Neural progenitor cell (in vitro differentiated cells): ENCODE measurements at regions not wholly inside any gene's neighbourhood (a gene's known extent, or its start where the extent isn't known, plus 50 kb on each side); places are given as distances from the start of the nearest gene placed in this dataset.

Source experiments
- DNase-seq: peaks from one replicate; pipeline ENCODE4 v3.0.0-alpha.2; 2016; ENCODE audit warnings: low spot score
- H2AFZ ChIP-seq: fragments of 200-600 bp; sonication (generic); replicated peaks from 2 replicates; pipeline ENCODE4 v1.6.1; 2016; ENCODE audit warnings: antibody characterized with exemption
- H3F3A ChIP-seq: fragments of 200-600 bp; sonication (generic); 2 replicates; pipeline ENCODE4 v1.6.1; 2016; ENCODE audit warnings: antibody characterized with exemption, low read depth
- H3K27ac ChIP-seq: fragments of 200-600 bp; sonication (generic); 2 replicates; pipeline ENCODE4 v1.5.1; 2016; ENCODE audit warnings: mild to moderate bottlenecking
- H3K27me3 ChIP-seq: fragments of 200-600 bp; sonication (generic); 2 replicates; pipeline ENCODE4 v1.6.1; 2016; ENCODE audit warnings: mild to moderate bottlenecking, moderate library complexity
- H3K36me3 ChIP-seq: fragments of 200-600 bp; sonication (generic); 2 replicates; pipeline ENCODE4 v1.5.1; 2016
- H3K4me1 ChIP-seq: fragments of 200-600 bp; sonication (generic); 2 replicates; pipeline ENCODE4 v1.6.1; 2016; ENCODE audit warnings: mixed run types
- H3K4me2 ChIP-seq: fragments of 200-600 bp; sonication (generic); 2 replicates; pipeline ENCODE4 v1.6.1; 2016
- H3K4me3 ChIP-seq: fragments of 200-600 bp; sonication (generic); 2 replicates; pipeline ENCODE4 v1.5.1; 2016
- H3K79me2 ChIP-seq: fragments of 200-600 bp; sonication (generic); 2 replicates; pipeline ENCODE4 v1.6.1; 2016; ENCODE audit warnings: low read depth
- H3K9ac ChIP-seq: fragments of 200-600 bp; sonication (generic); 2 replicates; pipeline ENCODE4 v1.6.1; 2016
- H3K9me3 ChIP-seq: fragments of 200-600 bp; sonication (generic); 2 replicates; pipeline ENCODE4 v1.5.1; 2016; ENCODE audit warnings: low read depth
- H4K20me1 ChIP-seq: fragments of 200-600 bp; sonication (generic); 2 replicates; pipeline ENCODE4 v1.6.1; 2016; ENCODE audit warnings: low read depth
- H3K27ac Mint-ChIP-seq: 3 replicates; pipeline ENCODE4 v1.8.0; 2021; ENCODE audit warnings: mixed read lengths
- H3K27me3 Mint-ChIP-seq: 2 replicates; pipeline ENCODE4 v1.8.0; 2022; ENCODE audit warnings: low read depth, mild to moderate bottlenecking, inconsistent platforms, moderate library complexity, mixed read lengths; ENCODE audit not compliant: insufficient read depth
- H3K36me3 Mint-ChIP-seq: 3 replicates; pipeline ENCODE4 v1.8.0; 2021; ENCODE audit warnings: mixed read lengths
- H3K4me1 Mint-ChIP-seq: 3 replicates; pipeline ENCODE4 v1.8.0; 2021; ENCODE audit warnings: mixed read lengths
- H3K4me3 Mint-ChIP-seq: 3 replicates; pipeline ENCODE4 v1.8.0; 2021; ENCODE audit warnings: mild to moderate bottlenecking, moderate library complexity, mixed read lengths
- H3K9me3 Mint-ChIP-seq: 3 replicates; pipeline ENCODE4 v1.8.0; 2020; ENCODE audit warnings: mixed read lengths
- CTCF ChIP-seq: fragments of 200-600 bp; sonication (generic); IDR thresholded peaks from 2 replicates; pipeline ENCODE4 v1.5.1; 2017; ENCODE audit warnings: antibody characterized with exemption, mild to moderate bottlenecking
- EZH2 ChIP-seq: fragments of 200-600 bp; sonication (generic); IDR thresholded peaks from 2 replicates; pipeline ENCODE4 v1.6.1; 2017; ENCODE audit warnings: antibody characterized with exemption, mild to moderate bottlenecking, moderate library complexity
- EZH2phosphoT487 ChIP-seq: fragments of 200-600 bp; sonication (generic); IDR thresholded peaks from 2 replicates; pipeline ENCODE4 v1.6.1; 2017; ENCODE audit warnings: antibody characterized with exemption

GRCh38 chr2:16613539-16614011 is 52.1 kb downstream of the CYRIA start:
- Histone ChIP-seq H3K9me3 (no peaks in the 10 kb centered on the region), H3F3A (no peaks in the 10 kb centered on the region), H3K27me3 (no peaks in the 10 kb centered on the region), H3K4me2 (no peak overlapping the region), H3K9ac (no peak overlapping the region), H3K36me3 (no peaks in the 10 kb centered on the region), H3K79me2 (no peaks in the 10 kb centered on the region), H3K27ac (no peak overlapping the region), H2AFZ (no peak overlapping the region), H3K4me3 (no peak overlapping the region), H3K4me1 (no peaks in the 10 kb centered on the region), H4K20me1 (no peaks in the 10 kb centered on the region)
- Mint-ChIP-seq H3K4me1 (peaks cover 17% of the 10 kb centered on the region), H3K9me3 (no peaks in the 10 kb centered on the region), H3K36me3 (peaks cover 3% of the 10 kb centered on the region), H3K4me3 (no peak overlapping the region), H3K27me3 (peaks cover 2% of the 10 kb centered on the region), H3K27ac (no peak overlapping the region)
- TF ChIP-seq CTCF (peak; percentile 64), EZH2 (no peak), EZH2phosphoT487 (no peak)
- DNase-seq, result peak; percentile 36

GRCh38 chr2:16612490-16612889 is 53.1 kb downstream of the CYRIA start:
- Histone ChIP-seq H3K9ac (no peak overlapping the region), H3K9me3 (no peaks in the 10 kb centered on the region), H3K27me3 (no peaks in the 10 kb centered on the region), H2AFZ (no peak overlapping the region), H3K36me3 (no peaks in the 10 kb centered on the region), H3K79me2 (no peaks in the 10 kb centered on the region), H3K4me3 (no peak overlapping the region), H3K4me1 (no peaks in the 10 kb centered on the region), H3F3A (no peaks in the 10 kb centered on the region), H4K20me1 (no peaks in the 10 kb centered on the region), H3K27ac (no peak overlapping the region), H3K4me2 (no peak overlapping the region)
- Mint-ChIP-seq H3K36me3 (peaks cover 3% of the 10 kb centered on the region), H3K9me3 (no peaks in the 10 kb centered on the region), H3K27me3 (peaks cover 2% of the 10 kb centered on the region), H3K4me1 (peaks cover 24% of the 10 kb centered on the region), H3K27ac (no peak overlapping the region), H3K4me3 (no peak overlapping the region)
- TF ChIP-seq EZH2 (no peak), CTCF (no peak), EZH2phosphoT487 (no peak)
- no peak for DNase-seq

GRCh38 chr2:16609786-16610185 is 55.8 kb downstream of the CYRIA start:
- H3K9me3 Mint-ChIP-seq, result no peaks in the 10 kb centered on the region
- DNase-seq, result no peak
- no peak overlapping the region for H3K27ac ChIP-seq
- H4K20me1 ChIP-seq, result no peaks in the 10 kb centered on the region
- H3K4me3 Mint-ChIP-seq, result no peak overlapping the region
- H3K4me1 Mint-ChIP-seq, result peaks cover 11% of the 10 kb centered on the region
- H3F3A ChIP-seq, result no peaks in the 10 kb centered on the region
- no peak overlapping the region for H3K4me3 ChIP-seq
- no peaks in the 10 kb centered on the region for H3K36me3 ChIP-seq
- H3K9ac ChIP-seq, result no peak overlapping the region
- no peaks in the 10 kb centered on the region for H3K27me3 ChIP-seq
- no peak overlapping the region for H2AFZ ChIP-seq
- H3K36me3 Mint-ChIP-seq, result no peaks in the 10 kb centered on the region
- no peaks in the 10 kb centered on the region for H3K9me3 ChIP-seq
- H3K27me3 Mint-ChIP-seq, result peaks cover 2% of the 10 kb centered on the region
- no peaks in the 10 kb centered on the region for H3K79me2 ChIP-seq
- no peak overlapping the region for H3K27ac Mint-ChIP-seq
- H3K4me2 ChIP-seq, result no peak overlapping the region
- TF ChIP-seq EZH2 (no peak), EZH2phosphoT487 (no peak), CTCF (no peak)
- H3K4me1 ChIP-seq, result no peaks in the 10 kb centered on the region
